ENCODE measurements at regions not wholly inside any gene's neighbourhood (a gene's known extent, or its start where the extent isn't known, plus 50 kb on each side); places are given as distances from the start of the nearest gene placed in this dataset.

- ATAC-seq (ENCODE audit: low FRiP score) = no peak
- no peak for DNase-seq
- no peaks in the 10 kb centered on the region for H3K27me3 ChIP-seq (ENCODE audit: control insufficient read depth in 1 of 2, insufficient read depth in 2 of 2, low read length in 1 of 2)
- WGBS, 2 donors = 56 to 58% methylated on average over 2 of the region's 2 CpGs
- H3K27ac ChIP-seq (ENCODE audit: low read depth in 1 of 2, low read length in 2 of 2) = no peak overlapping the region
- intact Hi-C loops (cut with DNase I) = no loop called here
- H3K9me3 ChIP-seq (ENCODE audit: control insufficient read depth, low read length) = peaks cover 3% of the 10 kb centered on the region
- no peaks in the 10 kb centered on the region for H3K4me1 ChIP-seq (ENCODE audit: control insufficient read depth in 1 of 2, insufficient read depth in 2 of 2, low read length in 2 of 2)
- H3K36me3 ChIP-seq (ENCODE audit: control insufficient read depth in 1 of 2, insufficient read depth in 2 of 2, low read length in 1 of 2) = no peaks in the 10 kb centered on the region
- H3K4me3 ChIP-seq (ENCODE audit: low read length in 2 of 2) = no peak overlapping the region
These were observed 77.6 kb upstream of the CRIM1 start for GRCh38 chr2:36277881-36278523.

- 69 to 75% methylated on average over 3 of the region's 3 CpGs for WGBS, 2 donors
- no peaks in the 10 kb centered on the region for H3K27me3 ChIP-seq (ENCODE audit: control insufficient read depth in 1 of 2, insufficient read depth in 2 of 2, low read length in 1 of 2)
- no peak overlapping the region for H3K4me3 ChIP-seq (ENCODE audit: low read length in 2 of 2)
- peaks cover 3% of the 10 kb centered on the region for H3K9me3 ChIP-seq (ENCODE audit: control insufficient read depth, low read length)
- intact Hi-C loops (cut with DNase I) = no loop called here
- no peaks in the 10 kb centered on the region for H3K4me1 ChIP-seq (ENCODE audit: control insufficient read depth in 1 of 2, insufficient read depth in 2 of 2, low read length in 2 of 2)
- H3K27ac ChIP-seq (ENCODE audit: low read depth in 1 of 2, low read length in 2 of 2) = no peak overlapping the region
- no peak for ATAC-seq (ENCODE audit: low FRiP score)
- DNase-seq = no peak
- H3K36me3 ChIP-seq (ENCODE audit: control insufficient read depth in 1 of 2, insufficient read depth in 2 of 2, low read length in 1 of 2) = no peaks in the 10 kb centered on the region
These were observed 78.3 kb upstream of the CRIM1 start for GRCh38 chr2:36277146-36277808.

GRCh38 chr2:36271266-36271665 lies 84.3 kb upstream of the CRIM1 start:
- intact Hi-C loops (cut with DNase I) = no loop called here
- no peak overlapping the region for H3K27ac ChIP-seq (ENCODE audit: low read depth in 1 of 2, low read length in 2 of 2)
- H3K9me3 ChIP-seq (ENCODE audit: control insufficient read depth, low read length) = peaks cover 1% of the 10 kb centered on the region
- WGBS, 2 donors = 61 to 69% methylated on average over 1 of the region's 1 CpG
- H3K36me3 ChIP-seq (ENCODE audit: control insufficient read depth in 1 of 2, insufficient read depth in 2 of 2, low read length in 1 of 2) = no peaks in the 10 kb centered on the region
- H3K27me3 ChIP-seq (ENCODE audit: control insufficient read depth in 1 of 2, insufficient read depth in 2 of 2, low read length in 1 of 2) = no peaks in the 10 kb centered on the region
- H3K4me3 ChIP-seq (ENCODE audit: low read length in 2 of 2) = no peak overlapping the region
- ATAC-seq (ENCODE audit: low FRiP score) = no peak
- no peaks in the 10 kb centered on the region for H3K4me1 ChIP-seq (ENCODE audit: control insufficient read depth in 1 of 2, insufficient read depth in 2 of 2, low read length in 2 of 2)
- no peak for DNase-seq

GRCh38 chr2:36270758-36271157 lies 84.8 kb upstream of the CRIM1 start:
- Histone ChIP-seq H3K4me1 (ENCODE audit: control insufficient read depth in 1 of 2, insufficient read depth in 2 of 2, low read length in 2 of 2) (no peaks in the 10 kb centered on the region), H3K27ac (ENCODE audit: low read depth in 1 of 2, low read length in 2 of 2) (no peak overlapping the region), H3K27me3 (ENCODE audit: control insufficient read depth in 1 of 2, insufficient read depth in 2 of 2, low read length in 1 of 2) (no peaks in the 10 kb centered on the region), H3K36me3 (ENCODE audit: control insufficient read depth in 1 of 2, insufficient read depth in 2 of 2, low read length in 1 of 2) (no peaks in the 10 kb centered on the region), H3K4me3 (ENCODE audit: low read length in 2 of 2) (no peak overlapping the region), H3K9me3 (ENCODE audit: control insufficient read depth, low read length) (peaks cover 1% of the 10 kb centered on the region)
- intact Hi-C loops (cut with DNase I) = no loop called here
- WGBS, 2 donors = 49 to 50% methylated on average over 5 of the region's 5 CpGs
- DNase-seq = no peak
- no peak for ATAC-seq (ENCODE audit: low FRiP score)

GRCh38 chr2:36267194-36267593 lies 88.4 kb upstream of the CRIM1 start:
- Histone ChIP-seq H3K4me1 (ENCODE audit: control insufficient read depth in 1 of 2, insufficient read depth in 2 of 2, low read length in 2 of 2) (no peaks in the 10 kb centered on the region), H3K27me3 (ENCODE audit: control insufficient read depth in 1 of 2, insufficient read depth in 2 of 2, low read length in 1 of 2) (no peaks in the 10 kb centered on the region)
- ATAC-seq (ENCODE audit: low FRiP score) = no peak

GRCh38 chr2:36266536-36267121 lies 88.9 kb upstream of the CRIM1 start:
- no peak for DNase-seq
- no peak overlapping the region for H3K27ac ChIP-seq (ENCODE audit: low read depth in 1 of 2, low read length in 2 of 2)
- H3K4me3 ChIP-seq (ENCODE audit: low read length in 2 of 2) = no peak overlapping the region
- H3K36me3 ChIP-seq (ENCODE audit: control insufficient read depth in 1 of 2, insufficient read depth in 2 of 2, low read length in 1 of 2) = no peaks in the 10 kb centered on the region
- no peaks in the 10 kb centered on the region for H3K4me1 ChIP-seq (ENCODE audit: control insufficient read depth in 1 of 2, insufficient read depth in 2 of 2, low read length in 2 of 2)
- no peak for ATAC-seq (ENCODE audit: low FRiP score)
- intact Hi-C loops (cut with DNase I) = no loop called here
- H3K9me3 ChIP-seq (ENCODE audit: control insufficient read depth, low read length) = peaks cover 1% of the 10 kb centered on the region
- 90 to 98% methylated on average over 2 of the region's 2 CpGs for WGBS, 2 donors
- H3K27me3 ChIP-seq (ENCODE audit: control insufficient read depth in 1 of 2, insufficient read depth in 2 of 2, low read length in 1 of 2) = no peaks in the 10 kb centered on the region

More at GRCh38 chr2:36267194-36267593, 88.4 kb upstream of the CRIM1 start:
- DNase-seq = no peak
- no peak overlapping the region for H3K27ac ChIP-seq (ENCODE audit: low read depth in 1 of 2, low read length in 2 of 2)
- H3K9me3 ChIP-seq (ENCODE audit: control insufficient read depth, low read length) = peaks cover 1% of the 10 kb centered on the region
- intact Hi-C loops (cut with DNase I) = no loop called here
- WGBS, 2 donors = 93 to 94% methylated on average over 1 of the region's 1 CpG
- H3K36me3 ChIP-seq (ENCODE audit: control insufficient read depth in 1 of 2, insufficient read depth in 2 of 2, low read length in 1 of 2) = no peaks in the 10 kb centered on the region
- no peak overlapping the region for H3K4me3 ChIP-seq (ENCODE audit: low read length in 2 of 2)

GRCh38 chr2:36262581-36262980 lies 93.0 kb upstream of the CRIM1 start:
- Histone ChIP-seq H3K27ac (ENCODE audit: low read depth in 1 of 2, low read length in 2 of 2) (no peak overlapping the region), H3K4me3 (ENCODE audit: low read length in 2 of 2) (no peak overlapping the region), H3K9me3 (ENCODE audit: control insufficient read depth, low read length) (peaks cover 1% of the 10 kb centered on the region), H3K4me1 (ENCODE audit: control insufficient read depth in 1 of 2, insufficient read depth in 2 of 2, low read length in 2 of 2) (no peaks in the 10 kb centered on the region), H3K36me3 (ENCODE audit: control insufficient read depth in 1 of 2, insufficient read depth in 2 of 2, low read length in 1 of 2) (no peaks in the 10 kb centered on the region), H3K27me3 (ENCODE audit: control insufficient read depth in 1 of 2, insufficient read depth in 2 of 2, low read length in 1 of 2) (no peaks in the 10 kb centered on the region)
- DNase-seq (no peak), ATAC-seq (ENCODE audit: low FRiP score) (no peak)
- intact Hi-C loops (cut with DNase I) = no loop called here
- 85 to 86% methylated on average over 1 of the region's 1 CpG for WGBS, 2 donors

- no peaks in the 10 kb centered on the region for H3K36me3 ChIP-seq (ENCODE audit: control insufficient read depth in 1 of 2, insufficient read depth in 2 of 2, low read length in 1 of 2)
- no peaks in the 10 kb centered on the region for H3K4me1 ChIP-seq (ENCODE audit: control insufficient read depth in 1 of 2, insufficient read depth in 2 of 2, low read length in 2 of 2)
- H3K27ac ChIP-seq (ENCODE audit: low read depth in 1 of 2, low read length in 2 of 2) = no peak overlapping the region
- intact Hi-C loops (cut with DNase I) = no loop called here
- H3K9me3 ChIP-seq (ENCODE audit: control insufficient read depth, low read length) = no peaks in the 10 kb centered on the region
- WGBS, 2 donors = 26 to 35% methylated on average over 3 of the region's 3 CpGs
- DNase-seq (no peak), ATAC-seq (ENCODE audit: low FRiP score) (no peak)
- no peak overlapping the region for H3K4me3 ChIP-seq (ENCODE audit: low read length in 2 of 2)
- no peaks in the 10 kb centered on the region for H3K27me3 ChIP-seq (ENCODE audit: control insufficient read depth in 1 of 2, insufficient read depth in 2 of 2, low read length in 1 of 2)
These were observed 99.7 kb upstream of the CRIM1 start for GRCh38 chr2:36255863-36256262.

GRCh38 chr2:36253086-36253485 lies 102.5 kb upstream of the CRIM1 start:
- intact Hi-C loops (cut with DNase I) = no loop called here
- H3K36me3 ChIP-seq (ENCODE audit: control insufficient read depth in 1 of 2, insufficient read depth in 2 of 2, low read length in 1 of 2) = no peaks in the 10 kb centered on the region
- H3K27me3 ChIP-seq (ENCODE audit: control insufficient read depth in 1 of 2, insufficient read depth in 2 of 2, low read length in 1 of 2) = no peaks in the 10 kb centered on the region
- WGBS, 2 donors = 77 to 78% methylated on average over 5 of the region's 5 CpGs
- ATAC-seq (ENCODE audit: low FRiP score) (no peak), DNase-seq (no peak)
- no peak overlapping the region for H3K4me3 ChIP-seq (ENCODE audit: low read length in 2 of 2)
- no peak overlapping the region for H3K27ac ChIP-seq (ENCODE audit: low read depth in 1 of 2, low read length in 2 of 2)
- no peaks in the 10 kb centered on the region for H3K9me3 ChIP-seq (ENCODE audit: control insufficient read depth, low read length)
- no peaks in the 10 kb centered on the region for H3K4me1 ChIP-seq (ENCODE audit: control insufficient read depth in 1 of 2, insufficient read depth in 2 of 2, low read length in 2 of 2)

All from aorta (tissue), 5 donors.